Stimulated activated CD4-positive, alpha-beta T cell treated with anti-CD3 and anti-CD28 coated beads, Interleukin-4, amount 100 ng/mL, for 48 hours (primary cell): ENCODE measurements at regions not wholly inside any gene's neighbourhood (a gene's known extent, or its start where the extent isn't known, plus 50 kb on each side); places are given as distances from the start of the nearest gene placed in this dataset.

ENCODE experiments used
- DNase-seq, 2 donors: peaks; one replicate each; pipeline ENCODE4 v3.0.0-alpha.2; 2020; ENCODE audit warnings: low read depth in 2 of 2

GRCh38 chr5:143730112-143730801, 81.7 kb upstream of the HMHB1 start:
- no peak for DNase-seq

- no peak for DNase-seq
Measured at GRCh38 chr5:143729334-143729946, 82.5 kb upstream of the HMHB1 start.

- DNase-seq = no peak
Measured at GRCh38 chr5:143723159-143723558, 88.8 kb upstream of the HMHB1 start.

GRCh38 chr5:143721925-143722324, 90.0 kb upstream of the HMHB1 start:
- DNase-seq = no peak

- no peak for DNase-seq
Measured at GRCh38 chr5:143720689-143721088, 91.3 kb upstream of the HMHB1 start.

GRCh38 chr5:143717400-143717799, 94.6 kb upstream of the HMHB1 start:
- DNase-seq = no peak

- DNase-seq = no peak
Measured at GRCh38 chr5:143716881-143717280, 95.1 kb upstream of the HMHB1 start.

- DNase-seq = no peak
Measured at GRCh38 chr5:143715616-143716015, 96.3 kb upstream of the HMHB1 start.

GRCh38 chr5:143714629-143715028, 97.3 kb upstream of the HMHB1 start:
- DNase-seq = no peak

GRCh38 chr5:143713047-143714003, 98.6 kb upstream of the HMHB1 start:
- DNase-seq = no peak

- DNase-seq = no peak
Measured at GRCh38 chr5:143708672-143709071, 103.3 kb upstream of the HMHB1 start.

- DNase-seq = no peak
Measured at GRCh38 chr5:143707806-143708205, 104.2 kb upstream of the HMHB1 start.

- no peak for DNase-seq
Measured at GRCh38 chr5:143705381-143705780, 106.6 kb upstream of the HMHB1 start.

GRCh38 chr5:143703659-143704058, 108.3 kb upstream of the HMHB1 start:
- no peak for DNase-seq

- DNase-seq = no peak
Measured at GRCh38 chr5:143701493-143701892, 110.5 kb upstream of the HMHB1 start.

GRCh38 chr5:143700994-143701393, 111.0 kb upstream of the HMHB1 start:
- DNase-seq = no peak

- DNase-seq = no peak
Measured at GRCh38 chr5:143699121-143699520, 112.8 kb upstream of the HMHB1 start.

GRCh38 chr5:143698574-143698973, 113.4 kb upstream of the HMHB1 start:
- no peak for DNase-seq

- DNase-seq = no peak
Measured at GRCh38 chr5:143696921-143697320, 115.0 kb upstream of the HMHB1 start.

GRCh38 chr5:143695941-143696340, 116.0 kb upstream of the HMHB1 start:
- DNase-seq = no peak

- DNase-seq = no peak
Measured at GRCh38 chr5:143695244-143695864, 116.6 kb upstream of the HMHB1 start.

- DNase-seq = no peak
Measured at GRCh38 chr5:143694357-143694756, 117.6 kb upstream of the HMHB1 start.
